Osteocyte (in vitro differentiated cells): ENCODE measurements at regions not wholly inside any gene's neighbourhood (a gene's known extent, or its start where the extent isn't known, plus 50 kb on each side); places are given as distances from the start of the nearest gene placed in this dataset.
"Not testable (repeated sequence)": the region's sequence is repeated elsewhere in the genome, so short reads cannot be mapped to it uniquely, and the experiment has no call there.

ENCODE experiments used
- DNase-seq: peaks from one replicate; pipeline ENCODE4 v3.0.0; 2021; ENCODE audit warnings: mixed read lengths; ENCODE audit not compliant: unreplicated experiment; ENCODE audit errors: extremely low spot score
- H3K27ac Mint-ChIP-seq: one replicate; pipeline ENCODE4 v1.8.0; 2021; ENCODE audit warnings: mild to moderate bottlenecking, mixed read lengths; ENCODE audit not compliant: unreplicated experiment
- H3K27me3 Mint-ChIP-seq: one replicate; pipeline ENCODE4 v1.8.0; 2021; ENCODE audit warnings: mixed read lengths; ENCODE audit not compliant: unreplicated experiment
- H3K36me3 Mint-ChIP-seq: one replicate; pipeline ENCODE4 v1.8.0; 2021; ENCODE audit warnings: mixed read lengths; ENCODE audit not compliant: unreplicated experiment
- H3K4me1 Mint-ChIP-seq: one replicate; pipeline ENCODE4 v1.8.0; 2021; ENCODE audit warnings: mixed read lengths; ENCODE audit not compliant: unreplicated experiment
- H3K4me3 Mint-ChIP-seq: one replicate; pipeline ENCODE4 v1.8.0; 2021; ENCODE audit warnings: mild to moderate bottlenecking, moderate library complexity, mixed read lengths; ENCODE audit not compliant: unreplicated experiment
- H3K9me3 Mint-ChIP-seq: one replicate; pipeline ENCODE4 v1.8.0; 2021; ENCODE audit warnings: mixed read lengths; ENCODE audit not compliant: unreplicated experiment
- CTCF ChIP-seq: fragments of 200-600 bp; sonication (generic); IDR thresholded peaks from 2 replicates; pipeline ENCODE4 v1.5.0; 2021; ENCODE audit warnings: antibody characterized with exemption, mild to moderate bottlenecking, moderate library complexity

GRCh38 chr1:195733408-195733807, 874.8 kb downstream of the KCNT2 start:
- peaks cover 2% of the 10 kb centered on the region for H3K4me1 Mint-ChIP-seq

GRCh38 chr1:195731385-195731784, 876.9 kb downstream of the KCNT2 start:
- no peaks in the 10 kb centered on the region for H3K27me3 Mint-ChIP-seq
- no peaks in the 10 kb centered on the region for H3K36me3 Mint-ChIP-seq
- no peak overlapping the region for H3K4me3 Mint-ChIP-seq
- H3K27ac Mint-ChIP-seq: no peak overlapping the region
- no peaks in the 10 kb centered on the region for H3K4me1 Mint-ChIP-seq
- TF ChIP-seq CTCF: no peak
- H3K9me3 Mint-ChIP-seq: peaks cover 14% of the 10 kb centered on the region
- no peak for DNase-seq

More at GRCh38 chr1:195733408-195733807, 874.8 kb downstream of the KCNT2 start:
- no peak for TF ChIP-seq CTCF
- no peak for DNase-seq
- H3K4me3 Mint-ChIP-seq: no peak overlapping the region
- no peaks in the 10 kb centered on the region for H3K27me3 Mint-ChIP-seq
- no peaks in the 10 kb centered on the region for H3K36me3 Mint-ChIP-seq
- peaks cover 14% of the 10 kb centered on the region for H3K9me3 Mint-ChIP-seq
- no peak overlapping the region for H3K27ac Mint-ChIP-seq

GRCh38 chr1:195723796-195724194, 884.4 kb downstream of the KCNT2 start:
- no peak overlapping the region for H3K4me3 Mint-ChIP-seq

GRCh38 chr1:195722852-195723795, 885.1 kb downstream of the KCNT2 start:
- H3K36me3 Mint-ChIP-seq, H3K4me3 Mint-ChIP-seq, H3K27me3 Mint-ChIP-seq, H3K27ac Mint-ChIP-seq, DNase-seq, H3K9me3 Mint-ChIP-seq, H3K4me1 Mint-ChIP-seq: not testable (repeated sequence)

More at GRCh38 chr1:195723796-195724194, 884.4 kb downstream of the KCNT2 start:
- Mint-ChIP-seq H3K27me3 (no peaks in the 10 kb centered on the region), H3K27ac (no peak overlapping the region), H3K4me1 (no peaks in the 10 kb centered on the region), H3K36me3 (no peaks in the 10 kb centered on the region), H3K9me3 (no peaks in the 10 kb centered on the region)
- no peak for TF ChIP-seq CTCF
- DNase-seq: no peak

GRCh38 chr1:195722146-195722545, 886.1 kb downstream of the KCNT2 start:
- not testable (repeated sequence) for H3K27ac Mint-ChIP-seq, H3K27me3 Mint-ChIP-seq, H3K4me3 Mint-ChIP-seq

GRCh38 chr1:195721210-195721971, 886.8 kb downstream of the KCNT2 start:
- no peak overlapping the region for H3K27ac Mint-ChIP-seq
- TF ChIP-seq CTCF: no peak
- no peak overlapping the region for H3K4me3 Mint-ChIP-seq
- no peaks in the 10 kb centered on the region for H3K9me3 Mint-ChIP-seq
- H3K4me1 Mint-ChIP-seq: peaks cover 11% of the 10 kb centered on the region
- DNase-seq: no peak
- no peaks in the 10 kb centered on the region for H3K27me3 Mint-ChIP-seq
- H3K36me3 Mint-ChIP-seq: no peaks in the 10 kb centered on the region

More at GRCh38 chr1:195722146-195722545, 886.1 kb downstream of the KCNT2 start:
- DNase-seq, H3K9me3 Mint-ChIP-seq, H3K36me3 Mint-ChIP-seq: not testable (repeated sequence)
- peaks cover 11% of the 10 kb centered on the region for H3K4me1 Mint-ChIP-seq
